ENCODE measurements at regions not wholly inside any gene's neighbourhood (a gene's known extent, or its start where the extent isn't known, plus 50 kb on each side); places are given as distances from the start of the nearest gene placed in this dataset.

GRCh38 chrX:10393899-10394298 is 226.5 kb downstream of the MID1 start:
- no peak for TF ChIP-seq CTCF (IDR thresholded peaks at IDR 0.05)
- no peak for TF ChIP-seq POLR2A (IDR thresholded peaks at IDR 0.05)

Data from lower leg skin (tissue), 3 donors.